Prostate gland (tissue), 2 donors: ENCODE measurements at regions not wholly inside any gene's neighbourhood (a gene's known extent, or its start where the extent isn't known, plus 50 kb on each side); places are given as distances from the start of the nearest gene placed in this dataset.
"Not testable (repeated sequence)": the region's sequence is repeated elsewhere in the genome, so short reads cannot be mapped to it uniquely, and the experiment has no call there.

ENCODE experiments used
- DNase-seq: peaks from one replicate; pipeline ENCODE4 v3.0.0-alpha.2; 2019; ENCODE audit warnings: low spot score
- H3K27ac ChIP-seq, 2 donors: fragments of 200-600 bp; sonication (generic); 2 replicates each; pipeline ENCODE4 v1.5.1; 2017 to 2019
- H3K27me3 ChIP-seq: fragments of 200-600 bp; sonication (generic); replicated peaks from 2 replicates; pipeline ENCODE4 v1.5.1; 2019; ENCODE audit not compliant: insufficient read depth
- H3K36me3 ChIP-seq, 2 donors: fragments of 200-600 bp; sonication (generic); 1 replicate in 1 of 2; 2 replicates in 1 of 2; pipeline versions ENCODE4 v1.5.1 to v1.8.1; 2017 to 2019
- H3K4me1 ChIP-seq: fragments of 200-600 bp; sonication (generic); replicated peaks from 2 replicates; pipeline ENCODE4 v1.5.1; 2019
- H3K4me3 ChIP-seq, 2 donors: fragments of 200-600 bp; sonication (generic); 2 replicates each; pipeline ENCODE4 v1.5.1; 2017 to 2019
- H3K9me3 ChIP-seq: fragments of 200-600 bp; sonication (generic); 2 replicates; pipeline ENCODE4 v1.5.1; 2017
- POLR2A ChIP-seq: fragments of 450-650 bp; IDR thresholded peaks from one replicate; pipeline ENCODE4 v1.6.1; 2016; ENCODE audit warnings: antibody characterized with exemption, mild to moderate bottlenecking
- POLR2AphosphoS5 ChIP-seq: sonication (generic); formaldehyde crosslinking; IDR thresholded peaks from one replicate; pipeline ENCODE4 v1.6.1; 2017; ENCODE audit warnings: antibody characterized with exemption
- WGBS: methylation state at CpG from one replicate; pipeline ENCODE4 v1.1.5; 2018; 5-methylcytosine and 5-hydroxymethylcytosine counted together
- intact Hi-C: fragments of 100-400 bp; cut with DNase I; formaldehyde crosslinking; loops from one replicate; pipeline ENCODE4 v1.14.2; 2022
- TF ChIP-seq, protein P1 (sequence below), 4 experiments: fragments of 200-600 bp in 2 of 4; fragments of 450-650 bp in 2 of 4; sonication (generic) in 2 of 4; IDR thresholded peaks; 1 replicate in 3 of 4; 2 replicates in 1 of 4; pipeline ENCODE4 v1.5.1; 2016 to 2019; ENCODE audit warnings: antibody characterized with exemption in 4 of 4, mild to moderate bottlenecking in 2 of 4, moderate library complexity in 2 of 4

DNA sequence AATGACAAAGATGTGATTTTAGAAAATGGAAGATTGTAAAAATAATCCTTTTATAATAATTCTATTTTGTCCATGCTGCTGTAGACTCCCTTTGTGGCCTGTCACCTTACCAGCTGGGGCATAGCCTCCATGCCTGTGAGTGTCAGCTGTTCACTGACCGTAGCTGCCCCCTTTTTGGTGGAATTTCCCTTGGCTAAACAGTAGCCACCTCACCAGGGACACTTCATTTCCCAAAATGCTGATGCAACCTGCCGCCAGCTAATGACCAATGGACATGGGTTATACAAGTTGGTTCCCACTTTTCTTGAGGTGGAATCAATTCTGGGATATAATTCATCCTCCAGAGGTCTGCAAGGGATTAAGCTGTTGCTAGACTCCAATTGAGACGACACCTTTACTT, 368.4 kb downstream of the PRDM5 start:
- no peak for DNase-seq
- H3K4me3 ChIP-seq, result no peak overlapping the region
- 89% methylated on average over 3 of the region's 3 CpGs for WGBS
- no peaks in the 10 kb centered on the region for H3K27me3 ChIP-seq
- no peaks in the 10 kb centered on the region for H3K36me3 ChIP-seq
- no peak for TF ChIP-seq POLR2A
- TF ChIP-seq POLR2AphosphoS5, result no peak
- TF ChIP-seq, protein P1, sequence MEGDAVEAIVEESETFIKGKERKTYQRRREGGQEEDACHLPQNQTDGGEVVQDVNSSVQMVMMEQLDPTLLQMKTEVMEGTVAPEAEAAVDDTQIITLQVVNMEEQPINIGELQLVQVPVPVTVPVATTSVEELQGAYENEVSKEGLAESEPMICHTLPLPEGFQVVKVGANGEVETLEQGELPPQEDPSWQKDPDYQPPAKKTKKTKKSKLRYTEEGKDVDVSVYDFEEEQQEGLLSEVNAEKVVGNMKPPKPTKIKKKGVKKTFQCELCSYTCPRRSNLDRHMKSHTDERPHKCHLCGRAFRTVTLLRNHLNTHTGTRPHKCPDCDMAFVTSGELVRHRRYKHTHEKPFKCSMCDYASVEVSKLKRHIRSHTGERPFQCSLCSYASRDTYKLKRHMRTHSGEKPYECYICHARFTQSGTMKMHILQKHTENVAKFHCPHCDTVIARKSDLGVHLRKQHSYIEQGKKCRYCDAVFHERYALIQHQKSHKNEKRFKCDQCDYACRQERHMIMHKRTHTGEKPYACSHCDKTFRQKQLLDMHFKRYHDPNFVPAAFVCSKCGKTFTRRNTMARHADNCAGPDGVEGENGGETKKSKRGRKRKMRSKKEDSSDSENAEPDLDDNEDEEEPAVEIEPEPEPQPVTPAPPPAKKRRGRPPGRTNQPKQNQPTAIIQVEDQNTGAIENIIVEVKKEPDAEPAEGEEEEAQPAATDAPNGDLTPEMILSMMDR (IDR thresholded peaks at IDR 0.05), result no peak
- intact Hi-C loops, result no loop called here
- H3K9me3 ChIP-seq, result no peaks in the 10 kb centered on the region
- H3K27ac ChIP-seq, result no peak overlapping the region
- no peaks in the 10 kb centered on the region for H3K4me1 ChIP-seq

DNA sequence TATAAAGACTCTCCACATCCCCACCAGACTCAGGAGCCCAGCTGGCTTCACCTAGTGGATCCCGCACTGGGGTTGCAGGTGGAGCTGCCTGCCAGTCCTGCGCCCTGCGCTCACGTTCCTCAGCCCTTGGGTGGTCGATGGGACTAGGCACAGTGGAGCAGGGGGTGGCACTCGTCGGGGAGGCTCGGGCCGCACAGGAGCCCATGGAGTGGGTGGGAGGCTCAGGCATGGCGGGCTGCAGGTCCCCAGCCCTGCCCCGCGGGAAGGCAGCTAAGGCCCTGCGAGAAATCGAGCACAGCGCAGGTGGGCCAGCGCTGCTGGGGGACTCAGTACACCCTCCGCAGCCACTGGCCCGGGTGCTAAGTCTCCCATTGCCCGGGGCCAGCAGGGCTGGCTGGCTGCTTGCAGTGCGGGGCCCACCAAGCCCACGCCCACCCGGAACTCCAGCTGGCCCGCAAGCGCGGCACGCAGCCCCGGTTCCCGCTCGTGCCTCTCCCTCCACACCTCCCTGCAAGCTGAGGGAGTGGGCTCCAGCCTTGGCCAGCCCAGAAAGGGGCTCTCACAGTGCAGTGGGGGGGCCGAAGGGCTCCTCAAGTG, 371.8 kb downstream of the PRDM5 start:
- H3K4me3 ChIP-seq, H3K27me3 ChIP-seq, H3K4me1 ChIP-seq, H3K27ac ChIP-seq, H3K9me3 ChIP-seq, H3K36me3 ChIP-seq, intact Hi-C loops, DNase-seq: not testable (repeated sequence)
- WGBS, result 95% methylated on average over 29 of the region's 30 CpGs

DNA sequence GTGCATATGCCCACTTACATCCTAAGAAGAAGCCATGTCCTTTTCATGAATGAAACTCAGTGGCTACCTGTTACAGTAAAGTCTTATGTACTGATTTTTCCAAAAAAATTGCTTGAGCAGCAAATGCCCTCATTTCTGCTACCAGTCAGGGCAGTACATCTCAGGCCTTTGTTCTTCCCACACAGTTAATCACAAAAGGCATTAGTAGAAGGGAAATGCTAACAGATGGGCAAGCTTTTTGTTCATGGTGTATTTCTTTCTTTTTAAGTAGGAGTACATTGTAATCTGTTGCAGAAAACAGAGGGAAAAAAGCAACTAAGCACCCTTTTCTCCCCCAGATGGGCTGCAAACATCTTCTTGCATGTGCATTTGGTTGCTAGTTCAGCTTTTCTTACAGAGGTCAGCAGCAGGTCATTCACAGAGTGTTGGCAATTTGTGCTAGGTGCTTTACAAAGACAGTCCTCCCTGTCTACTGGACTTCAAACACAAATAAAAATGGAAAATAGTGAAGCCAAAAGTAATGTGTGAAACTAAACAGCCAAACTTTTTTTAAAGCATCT, 373.4 kb downstream of the PRDM5 start:
- no peaks in the 10 kb centered on the region for H3K4me1 ChIP-seq
- H3K9me3 ChIP-seq, result no peaks in the 10 kb centered on the region
- H3K4me3 ChIP-seq, result no peak overlapping the region
- DNase-seq, result no peak
- no peaks in the 10 kb centered on the region for H3K36me3 ChIP-seq
- TF ChIP-seq POLR2A, result no peak
- TF ChIP-seq, protein P1 (IDR thresholded peaks at IDR 0.05), result no peak
- TF ChIP-seq POLR2AphosphoS5, result no peak
- intact Hi-C loops, result no loop called here
- no peaks in the 10 kb centered on the region for H3K27me3 ChIP-seq
- H3K27ac ChIP-seq, result no peak overlapping the region

DNA sequence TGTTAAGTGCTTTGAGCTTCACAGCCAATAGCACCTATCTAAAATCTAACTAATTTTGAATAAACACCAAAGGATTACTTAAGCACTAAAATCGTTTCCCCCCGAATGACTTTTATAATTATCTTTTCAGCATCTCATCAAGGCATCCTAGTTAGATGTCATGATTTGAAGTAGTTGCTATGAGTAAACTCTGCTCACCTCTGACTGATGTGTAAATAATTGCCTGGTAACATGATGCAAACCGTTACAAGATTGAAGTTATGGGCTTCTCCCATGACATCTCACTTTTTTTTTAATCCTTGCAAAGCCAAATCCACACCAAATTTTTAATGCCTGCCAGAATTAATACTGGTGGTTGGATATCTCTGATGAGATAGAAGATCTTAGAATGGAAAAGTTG, 377.1 kb downstream of the PRDM5 start:
- Histone ChIP-seq H3K36me3 (no peaks in the 10 kb centered on the region), H3K27ac (no peak overlapping the region), H3K4me1 (no peaks in the 10 kb centered on the region), H3K9me3 (no peaks in the 10 kb centered on the region), H3K4me3 (no peak overlapping the region), H3K27me3 (peaks cover 2% of the 10 kb centered on the region)
- intact Hi-C loops, result no loop called here
- TF ChIP-seq POLR2AphosphoS5, result no peak
- WGBS, result 52% methylated on average over 3 of the region's 3 CpGs
- DNase-seq, result no peak

DNA sequence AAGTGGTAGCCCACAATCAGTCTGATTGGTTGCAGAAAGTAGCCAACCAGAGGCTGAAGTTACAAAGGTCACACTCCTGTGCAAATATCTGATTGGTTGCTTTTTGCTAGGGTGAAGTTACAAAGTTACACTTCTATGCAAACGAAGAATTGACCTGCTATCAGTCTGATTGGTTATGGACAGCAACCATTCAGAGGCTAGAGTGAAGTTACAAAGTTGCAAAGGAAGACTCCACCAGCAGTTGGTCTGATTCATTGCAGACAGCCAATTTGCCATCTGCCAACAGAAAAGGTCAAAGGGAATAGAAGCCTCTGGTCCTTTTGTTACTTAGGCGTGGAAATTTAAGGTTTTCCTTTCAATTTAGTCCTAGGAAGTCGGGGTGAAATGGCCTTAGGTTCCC, 377.7 kb downstream of the PRDM5 start:
- Histone ChIP-seq H3K27me3 (peaks cover 2% of the 10 kb centered on the region), H3K4me3 (no peak overlapping the region), H3K27ac (no peak overlapping the region), H3K4me1 (no peaks in the 10 kb centered on the region), H3K9me3 (no peaks in the 10 kb centered on the region), H3K36me3 (no peaks in the 10 kb centered on the region)
- TF ChIP-seq POLR2A (no peak), POLR2AphosphoS5 (no peak)
- TF ChIP-seq, protein P1 (IDR thresholded peaks at IDR 0.05), result no peak
- no peak for DNase-seq
- intact Hi-C loops, result no loop called here
- WGBS, result 89% methylated on average over 3 of the region's 3 CpGs

DNA sequence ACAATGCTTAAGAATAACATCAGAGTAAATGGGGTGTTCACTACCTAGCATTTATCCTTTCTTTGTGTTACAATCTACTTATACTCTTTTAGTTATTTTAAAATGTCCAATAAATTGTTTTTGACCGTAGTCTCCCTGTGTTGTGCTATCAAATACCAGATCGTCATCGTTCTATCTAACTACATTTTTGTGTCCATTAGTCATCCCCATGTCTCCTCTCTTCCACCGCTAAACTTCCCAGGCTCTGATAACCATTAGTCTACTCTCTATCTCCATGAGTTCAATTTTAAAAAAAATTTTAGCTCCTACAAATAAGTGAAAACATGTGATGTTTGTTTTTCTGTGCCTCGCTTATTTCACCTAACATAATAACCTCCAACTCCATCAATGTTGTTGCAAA, 381.9 kb downstream of the PRDM5 start:
- intact Hi-C loops, result no loop called here
- no peaks in the 10 kb centered on the region for H3K36me3 ChIP-seq
- DNase-seq, result no peak
- no peaks in the 10 kb centered on the region for H3K9me3 ChIP-seq
- no peaks in the 10 kb centered on the region for H3K4me1 ChIP-seq
- peaks cover 2% of the 10 kb centered on the region for H3K27me3 ChIP-seq
- no peak overlapping the region for H3K27ac ChIP-seq
- TF ChIP-seq POLR2A, result no peak
- TF ChIP-seq, protein P1 (IDR thresholded peaks at IDR 0.05), result no peak
- TF ChIP-seq POLR2AphosphoS5, result no peak
- WGBS, result 86% methylated on average over 5 of the region's 5 CpGs
- H3K4me3 ChIP-seq, result no peak overlapping the region
